ENCODE measurements at regions not wholly inside any gene's neighbourhood (a gene's known extent, or its start where the extent isn't known, plus 50 kb on each side); places are given as distances from the start of the nearest gene placed in this dataset.

GRCh38 chr4:104969394-104970082 lies 177.1 kb upstream of the TET2 start:
- no peak for DNase-seq

- no peak for DNase-seq
Observed at GRCh38 chr4:104971462-104971861, 175.2 kb upstream of the TET2 start.

GRCh38 chr4:104973708-104974107 lies 173.0 kb upstream of the TET2 start:
- DNase-seq = no peak

GRCh38 chr4:104975617-104976016 lies 171.1 kb upstream of the TET2 start:
- DNase-seq = no peak

GRCh38 chr4:104976262-104976661 lies 170.4 kb upstream of the TET2 start:
- no peak for DNase-seq

GRCh38 chr4:104979083-104979760 lies 167.5 kb upstream of the TET2 start:
- DNase-seq = no peak

GRCh38 chr4:104983615-104984179 lies 163.0 kb upstream of the TET2 start:
- DNase-seq = no peak

GRCh38 chr4:104986306-104986705 lies 160.4 kb upstream of the TET2 start:
- no peak for DNase-seq

GRCh38 chr4:104989371-104989770 lies 157.3 kb upstream of the TET2 start:
- no peak for DNase-seq

- no peak for DNase-seq
Observed at GRCh38 chr4:105002278-105002677, 144.4 kb upstream of the TET2 start.

- no peak for DNase-seq
Observed at GRCh38 chr4:105014234-105014633, 132.4 kb upstream of the TET2 start.

GRCh38 chr4:105014635-105015034 lies 132.0 kb upstream of the TET2 start:
- DNase-seq = no peak

GRCh38 chr4:105015750-105016149 lies 130.9 kb upstream of the TET2 start:
- no peak for DNase-seq

- no peak for DNase-seq
Observed at GRCh38 chr4:105022811-105023667, 123.6 kb upstream of the TET2 start.

GRCh38 chr4:105023668-105024055 lies 123.0 kb upstream of the TET2 start:
- no peak for DNase-seq

GRCh38 chr4:105025263-105026017 lies 121.2 kb upstream of the TET2 start:
- DNase-seq = no peak

- no peak for DNase-seq
Observed at GRCh38 chr4:105036991-105037390, 109.7 kb upstream of the TET2 start.

GRCh38 chr4:105042451-105042850 lies 104.2 kb upstream of the TET2 start:
- no peak for DNase-seq

GRCh38 chr4:105050896-105051295 lies 95.8 kb upstream of the TET2 start:
- DNase-seq = no peak

- DNase-seq = no peak
Observed at GRCh38 chr4:105057370-105058105, 89.1 kb upstream of the TET2 start.

- no peak for DNase-seq
Observed at GRCh38 chr4:105058177-105058812, 88.4 kb upstream of the TET2 start.

Measured in stimulated activated CD4-positive, alpha-beta T cell treated with anti-CD3 and anti-CD28 coated beads, Interleukin-4, amount 100 ng/mL, for 24 hours (primary cell).